Neural crest cell (in vitro differentiated cells): ENCODE measurements at regions not wholly inside any gene's neighbourhood (a gene's known extent, or its start where the extent isn't known, plus 50 kb on each side); places are given as distances from the start of the nearest gene placed in this dataset.
"Not testable (repeated sequence)": the region's sequence is repeated elsewhere in the genome, so short reads cannot be mapped to it uniquely, and the experiment has no call there.

Source experiments
- DNase-seq: peaks from one replicate; pipeline ENCODE4 v3.0.0; 2021; ENCODE audit warnings: low read depth, mixed read lengths, low spot score
- H3K27ac Mint-ChIP-seq: one replicate; pipeline ENCODE4 v1.8.0; 2021; ENCODE audit warnings: mild to moderate bottlenecking, mixed read lengths; ENCODE audit not compliant: unreplicated experiment
- H3K27me3 Mint-ChIP-seq: 2 replicates; pipeline ENCODE4 v1.8.0; 2021; ENCODE audit warnings: low read depth, mild to moderate bottlenecking, mixed read lengths
- H3K36me3 Mint-ChIP-seq: 2 replicates; pipeline ENCODE4 v1.8.0; 2021; ENCODE audit warnings: low read depth, mild to moderate bottlenecking, mixed read lengths
- H3K4me1 Mint-ChIP-seq: 2 replicates; pipeline ENCODE4 v1.8.0; 2021; ENCODE audit warnings: mixed read lengths
- H3K4me3 Mint-ChIP-seq: one replicate; pipeline ENCODE4 v1.8.0; 2021; ENCODE audit warnings: mild to moderate bottlenecking, mixed read lengths
- H3K9me3 Mint-ChIP-seq: 2 replicates; pipeline ENCODE4 v1.8.0; 2021; ENCODE audit warnings: mixed read lengths
- CTCF ChIP-seq: fragments of 200-600 bp; sonication (generic); conservative IDR thresholded peaks from 2 replicates; pipeline ENCODE4 v1.5.0; 2021; ENCODE audit warnings: antibody characterized with exemption, mild to moderate bottlenecking

GRCh38 chr2:75381032-75381431, 179.7 kb downstream of the EVA1A start:
- Mint-ChIP-seq H3K27ac (no peak overlapping the region), H3K27me3 (no peaks in the 10 kb centered on the region), H3K36me3 (no peaks in the 10 kb centered on the region), H3K4me3 (no peak overlapping the region), H3K4me1 (no peaks in the 10 kb centered on the region), H3K9me3 (peaks cover 5% of the 10 kb centered on the region)
- DNase-seq = no peak
- no peak for TF ChIP-seq CTCF

- H3K4me1 Mint-ChIP-seq = no peaks in the 10 kb centered on the region
- no peak for DNase-seq
- no peak for TF ChIP-seq CTCF
- no peak overlapping the region for H3K27ac Mint-ChIP-seq
- H3K9me3 Mint-ChIP-seq = peaks cover 5% of the 10 kb centered on the region
- no peaks in the 10 kb centered on the region for H3K36me3 Mint-ChIP-seq
- no peak overlapping the region for H3K4me3 Mint-ChIP-seq
- no peaks in the 10 kb centered on the region for H3K27me3 Mint-ChIP-seq
These were observed 180.3 kb upstream of the TACR1 start for GRCh38 chr2:75379476-75380210.

- Mint-ChIP-seq H3K4me1 (peaks cover 4% of the 10 kb centered on the region), H3K9me3 (peaks cover 12% of the 10 kb centered on the region), H3K36me3 (peaks cover 16% of the 10 kb centered on the region), H3K27ac (no peak overlapping the region), H3K4me3 (no peak overlapping the region), H3K27me3 (no peaks in the 10 kb centered on the region)
- no peak for TF ChIP-seq CTCF
- no peak for DNase-seq
These were observed 176.6 kb upstream of the TACR1 start for GRCh38 chr2:75375646-75376582.

GRCh38 chr2:75374414-75374957, 175.2 kb upstream of the TACR1 start:
- peak; percentile 36 for DNase-seq
- H3K36me3 Mint-ChIP-seq = peaks cover 21% of the 10 kb centered on the region
- H3K27ac Mint-ChIP-seq, H3K4me1 Mint-ChIP-seq, H3K4me3 Mint-ChIP-seq, H3K27me3 Mint-ChIP-seq: not testable (repeated sequence)
- peaks cover 16% of the 10 kb centered on the region for H3K9me3 Mint-ChIP-seq

- no peak for TF ChIP-seq CTCF
- Mint-ChIP-seq H3K9me3 (peaks cover 19% of the 10 kb centered on the region), H3K27me3 (peaks cover 4% of the 10 kb centered on the region), H3K4me3 (no peak overlapping the region), H3K4me1 (no peaks in the 10 kb centered on the region), H3K27ac (no peak overlapping the region), H3K36me3 (peaks cover 14% of the 10 kb centered on the region)
- DNase-seq = no peak
These were observed 168.1 kb upstream of the TACR1 start for GRCh38 chr2:75367401-75367800.
